ENCODE measurements at regions not wholly inside any gene's neighbourhood (a gene's known extent, or its start where the extent isn't known, plus 50 kb on each side); places are given as distances from the start of the nearest gene placed in this dataset.

GRCh38 chr5:171570244-171570825, 150.9 kb downstream of the FGF18 start:
- TF ChIP-seq CTCF (IDR thresholded peaks at IDR 0.05; ENCODE audit: control extremely low read depth in 1 of 3, insufficient read depth in 1 of 3, low read depth in 1 of 3, low read length in 3 of 3) (no peak), HDAC6 (IDR thresholded peaks at IDR 0.05; ENCODE audit: low read depth, low read length) (no peak), CHD7 (IDR thresholded peaks at IDR 0.05; ENCODE audit: insufficient replicate concordance, low read length) (no peak), SP2 (IDR thresholded peaks at IDR 0.05; ENCODE audit: low read length) (no peak), RFX5 (IDR thresholded peaks at IDR 0.05; ENCODE audit: borderline replicate concordance, low read depth, low read length) (no peak), CBX5 (IDR thresholded peaks at IDR 0.05; ENCODE audit: low read depth, low read length) (no peak), CHD1 (IDR thresholded peaks at IDR 0.05; ENCODE audit: low read depth, low read length) (no peak), SP1 (IDR thresholded peaks at IDR 0.05; ENCODE audit: low read depth, low read length) (no peak), EZH2 (IDR thresholded peaks at IDR 0.05; ENCODE audit: low read depth, low read length, severe bottlenecking) (no peak), POLR2AphosphoS5 (IDR thresholded peaks at IDR 0.05; ENCODE audit: low read depth, low read length) (no peak), JUN (IDR thresholded peaks at IDR 0.05; ENCODE audit: low read depth, low read length) (no peak), GTF2F1 (IDR thresholded peaks at IDR 0.05; ENCODE audit: borderline replicate concordance, low read depth, low read length) (no peak), JUND (IDR thresholded peaks at IDR 0.05; ENCODE audit: low read length) (no peak)

Measured in H1 (cell line).